ENCODE measurements at regions not wholly inside any gene's neighbourhood (a gene's known extent, or its start where the extent isn't known, plus 50 kb on each side); places are given as distances from the start of the nearest gene placed in this dataset.

DNA sequence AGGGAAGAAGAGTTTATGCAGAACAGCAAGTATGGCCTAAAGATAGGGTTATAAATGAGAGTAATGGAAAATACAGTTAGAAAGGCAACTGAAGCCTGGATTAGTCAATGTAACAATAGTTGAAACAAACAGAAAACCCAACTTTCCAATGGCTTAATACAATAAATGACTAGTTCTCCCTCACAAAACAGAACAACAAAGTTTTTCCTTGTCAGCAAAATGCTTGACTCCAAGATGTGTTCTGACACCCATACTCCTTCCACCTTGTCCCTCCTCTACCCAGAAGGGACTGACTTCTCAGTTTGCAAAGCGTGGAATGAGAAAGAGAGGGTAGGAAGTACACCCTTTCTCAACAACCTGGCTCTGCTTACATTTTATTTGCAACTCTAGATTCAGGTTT is 191.4 kb upstream of the OSR1 start:
- Histone ChIP-seq H3K4me1 (ENCODE audit: insufficient read depth, low read length) (no peaks in the 10 kb centered on the region), H3K79me2 (ENCODE audit: low read length) (no peaks in the 10 kb centered on the region), H3K4me2 (ENCODE audit: low read length) (no peak overlapping the region), H3K27ac (ENCODE audit: low read length) (no peak overlapping the region), H3F3A (ENCODE audit: low read length, unreplicated experiment) (no peaks in the 10 kb centered on the region), H3K4me3 (ENCODE audit: low read length) (no peak overlapping the region), H3K36me3 (ENCODE audit: low read depth, low read length) (no peaks in the 10 kb centered on the region), H3K27me3 (ENCODE audit: low read length) (no peaks in the 10 kb centered on the region), H3K9me3 (ENCODE audit: low read length) (no peaks in the 10 kb centered on the region), H3K9ac (ENCODE audit: low read length) (no peak overlapping the region), H4K20me1 (ENCODE audit: low read length) (no peaks in the 10 kb centered on the region), H2AFZ (ENCODE audit: low read length) (no peak overlapping the region), H3K9me2 (replicated peaks; ENCODE audit: low read length) (no peaks in the 10 kb centered on the region)
- ChIA-PET POLR2A (ENCODE audit: unreplicated experiment) (no interaction called here), CTCF (no interaction called here)
- DNase-seq (no peak), ATAC-seq (no peak)
- TF ChIP-seq EZH2phosphoT487 (IDR thresholded peaks at IDR 0.05; ENCODE audit: borderline replicate concordance, low read length) (no peak), EZH2 (IDR thresholded peaks at IDR 0.05; ENCODE audit: low read length, unreplicated experiment) (no peak)
- TF ChIP-seq, protein P1, sequence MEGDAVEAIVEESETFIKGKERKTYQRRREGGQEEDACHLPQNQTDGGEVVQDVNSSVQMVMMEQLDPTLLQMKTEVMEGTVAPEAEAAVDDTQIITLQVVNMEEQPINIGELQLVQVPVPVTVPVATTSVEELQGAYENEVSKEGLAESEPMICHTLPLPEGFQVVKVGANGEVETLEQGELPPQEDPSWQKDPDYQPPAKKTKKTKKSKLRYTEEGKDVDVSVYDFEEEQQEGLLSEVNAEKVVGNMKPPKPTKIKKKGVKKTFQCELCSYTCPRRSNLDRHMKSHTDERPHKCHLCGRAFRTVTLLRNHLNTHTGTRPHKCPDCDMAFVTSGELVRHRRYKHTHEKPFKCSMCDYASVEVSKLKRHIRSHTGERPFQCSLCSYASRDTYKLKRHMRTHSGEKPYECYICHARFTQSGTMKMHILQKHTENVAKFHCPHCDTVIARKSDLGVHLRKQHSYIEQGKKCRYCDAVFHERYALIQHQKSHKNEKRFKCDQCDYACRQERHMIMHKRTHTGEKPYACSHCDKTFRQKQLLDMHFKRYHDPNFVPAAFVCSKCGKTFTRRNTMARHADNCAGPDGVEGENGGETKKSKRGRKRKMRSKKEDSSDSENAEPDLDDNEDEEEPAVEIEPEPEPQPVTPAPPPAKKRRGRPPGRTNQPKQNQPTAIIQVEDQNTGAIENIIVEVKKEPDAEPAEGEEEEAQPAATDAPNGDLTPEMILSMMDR (conservative IDR thresholded peaks at IDR 0.05; ENCODE audit: low read depth, low read length) = no peak
- no TSS peak for BruUV-seq (replicated peaks)
- intact Hi-C loops (cut with micrococcal nuclease) = loop anchor here (10.0 kb wide), 1 partner anchor 145 kb away; no protein-coding TSS in a partner anchor

DNA sequence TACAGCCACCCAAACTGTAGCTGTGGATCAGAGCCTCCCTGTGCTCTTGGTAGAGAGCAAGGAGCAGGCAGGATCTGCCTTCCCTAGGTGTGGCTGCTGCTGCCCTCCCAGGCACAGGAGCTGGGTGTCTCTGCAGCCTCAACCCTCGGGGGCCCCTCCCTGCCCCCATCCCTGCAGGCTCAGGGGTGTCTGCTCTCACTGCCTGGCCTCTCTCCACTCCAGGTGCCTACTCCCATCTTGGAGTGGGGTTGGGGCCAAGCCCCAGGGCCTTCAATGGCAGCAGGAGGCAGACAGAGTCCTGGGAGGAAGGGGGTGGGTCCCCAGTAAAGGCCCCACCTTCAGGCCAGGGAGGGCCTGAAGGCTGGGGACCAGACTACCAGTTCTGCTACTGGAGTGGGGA is 189.7 kb upstream of the OSR1 start:
- Histone ChIP-seq H4K20me1 (ENCODE audit: low read length) (no peaks in the 10 kb centered on the region), H3K4me2 (ENCODE audit: low read length) (no peak overlapping the region), H3K27ac (ENCODE audit: low read length) (no peak overlapping the region), H3F3A (ENCODE audit: low read length, unreplicated experiment) (no peaks in the 10 kb centered on the region), H2AFZ (ENCODE audit: low read length) (no peak overlapping the region), H3K9me2 (replicated peaks; ENCODE audit: low read length) (0 out of 2 replicates have a peak, but pooled peaks cover 3% of the 10 kb centered on the region), H3K9ac (ENCODE audit: low read length) (no peak overlapping the region), H3K36me3 (ENCODE audit: low read depth, low read length) (no peaks in the 10 kb centered on the region), H3K27me3 (ENCODE audit: low read length) (no peaks in the 10 kb centered on the region), H3K4me3 (ENCODE audit: low read length) (no peak overlapping the region), H3K4me1 (ENCODE audit: insufficient read depth, low read length) (peaks cover 14% of the 10 kb centered on the region), H3K79me2 (ENCODE audit: low read length) (no peaks in the 10 kb centered on the region), H3K9me3 (ENCODE audit: low read length) (no peaks in the 10 kb centered on the region)
- intact Hi-C loops (cut with micrococcal nuclease) = loop anchor here (10.0 kb wide), 1 partner anchor 143 kb away; no protein-coding TSS in a partner anchor
- TF ChIP-seq, protein P1 (conservative IDR thresholded peaks at IDR 0.05; ENCODE audit: low read depth, low read length) = no peak
- TF ChIP-seq EZH2phosphoT487 (IDR thresholded peaks at IDR 0.05; ENCODE audit: borderline replicate concordance, low read length) (no peak), EZH2 (IDR thresholded peaks at IDR 0.05; ENCODE audit: low read length, unreplicated experiment) (no peak)
- ATAC-seq = no peak
- BruUV-seq (replicated peaks) = no TSS peak
- POLR2A ChIA-PET (ENCODE audit: unreplicated experiment) = no interaction called here
- DNase-seq = no peak
- CTCF ChIA-PET = no interaction called here

DNA sequence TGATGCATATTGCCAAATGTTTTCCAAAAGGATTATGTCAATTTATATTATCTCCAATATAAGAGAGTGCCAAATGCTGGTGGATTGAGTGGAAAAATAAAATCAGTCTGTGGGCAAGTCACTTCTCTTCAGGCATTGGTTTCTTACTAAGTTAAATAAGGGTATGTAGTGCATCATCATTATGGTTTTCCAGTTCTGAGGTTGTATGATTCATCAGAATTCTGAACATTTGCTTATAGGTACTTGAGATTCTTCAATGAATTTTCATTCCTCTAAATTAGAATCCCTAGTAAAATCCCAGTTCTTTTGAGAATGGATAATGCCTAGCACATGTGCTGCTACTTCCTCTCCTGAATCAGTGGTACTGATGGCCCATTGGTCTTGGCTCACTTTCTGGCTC is 188.9 kb upstream of the OSR1 start:
- H3F3A ChIP-seq (ENCODE audit: low read length, unreplicated experiment) = no peaks in the 10 kb centered on the region
- H2AFZ ChIP-seq (ENCODE audit: low read length) = no peak overlapping the region
- H3K4me3 ChIP-seq (ENCODE audit: low read length) = no peak overlapping the region
- ChIA-PET POLR2A (ENCODE audit: unreplicated experiment) (no interaction called here), CTCF (no interaction called here)
- H4K20me1 ChIP-seq (ENCODE audit: low read length) = no peaks in the 10 kb centered on the region
- H3K27me3 ChIP-seq (ENCODE audit: low read length) = no peaks in the 10 kb centered on the region
- no peak for DNase-seq
- peaks cover 21% of the 10 kb centered on the region for H3K4me1 ChIP-seq (ENCODE audit: insufficient read depth, low read length)
- TF ChIP-seq EZH2 (IDR thresholded peaks at IDR 0.05; ENCODE audit: low read length, unreplicated experiment) (no peak), EZH2phosphoT487 (IDR thresholded peaks at IDR 0.05; ENCODE audit: borderline replicate concordance, low read length) (no peak)
- TF ChIP-seq, protein P1 (conservative IDR thresholded peaks at IDR 0.05; ENCODE audit: low read depth, low read length) = no peak
- intact Hi-C loops (cut with micrococcal nuclease) = loop anchor here (10.0 kb wide), 1 partner anchor 143 kb away; no protein-coding TSS in a partner anchor
- no peak overlapping the region for H3K27ac ChIP-seq (ENCODE audit: low read length)
- H3K79me2 ChIP-seq (ENCODE audit: low read length) = no peaks in the 10 kb centered on the region
- H3K9ac ChIP-seq (ENCODE audit: low read length) = no peak overlapping the region
- BruUV-seq (replicated peaks) = no TSS peak
- no peak for ATAC-seq
- H3K9me3 ChIP-seq (ENCODE audit: low read length) = no peaks in the 10 kb centered on the region
- H3K4me2 ChIP-seq (ENCODE audit: low read length) = no peak overlapping the region
- H3K9me2 ChIP-seq (replicated peaks; ENCODE audit: low read length) = 0 out of 2 replicates have a peak, but pooled peaks cover 3% of the 10 kb centered on the region
- no peaks in the 10 kb centered on the region for H3K36me3 ChIP-seq (ENCODE audit: low read depth, low read length)

All from PC-3 (cell line).